HG03457 (cell line): ENCODE measurements at regions not wholly inside any gene's neighbourhood (a gene's known extent, or its start where the extent isn't known, plus 50 kb on each side); places are given as distances from the start of the nearest gene placed in this dataset.

Experiments
- ATAC-seq: cut with Tn5 transposase; IDR thresholded peaks from one replicate; pipeline ENCODE4 v1.9.1; 2021; ENCODE audit warnings: moderate number of reproducible peaks; ENCODE audit not compliant: unreplicated experiment

GRCh38 chr20:50399917-50400704 is 110.1 kb upstream of the PTPN1 start:
- ATAC-seq, result no peak

DNA sequence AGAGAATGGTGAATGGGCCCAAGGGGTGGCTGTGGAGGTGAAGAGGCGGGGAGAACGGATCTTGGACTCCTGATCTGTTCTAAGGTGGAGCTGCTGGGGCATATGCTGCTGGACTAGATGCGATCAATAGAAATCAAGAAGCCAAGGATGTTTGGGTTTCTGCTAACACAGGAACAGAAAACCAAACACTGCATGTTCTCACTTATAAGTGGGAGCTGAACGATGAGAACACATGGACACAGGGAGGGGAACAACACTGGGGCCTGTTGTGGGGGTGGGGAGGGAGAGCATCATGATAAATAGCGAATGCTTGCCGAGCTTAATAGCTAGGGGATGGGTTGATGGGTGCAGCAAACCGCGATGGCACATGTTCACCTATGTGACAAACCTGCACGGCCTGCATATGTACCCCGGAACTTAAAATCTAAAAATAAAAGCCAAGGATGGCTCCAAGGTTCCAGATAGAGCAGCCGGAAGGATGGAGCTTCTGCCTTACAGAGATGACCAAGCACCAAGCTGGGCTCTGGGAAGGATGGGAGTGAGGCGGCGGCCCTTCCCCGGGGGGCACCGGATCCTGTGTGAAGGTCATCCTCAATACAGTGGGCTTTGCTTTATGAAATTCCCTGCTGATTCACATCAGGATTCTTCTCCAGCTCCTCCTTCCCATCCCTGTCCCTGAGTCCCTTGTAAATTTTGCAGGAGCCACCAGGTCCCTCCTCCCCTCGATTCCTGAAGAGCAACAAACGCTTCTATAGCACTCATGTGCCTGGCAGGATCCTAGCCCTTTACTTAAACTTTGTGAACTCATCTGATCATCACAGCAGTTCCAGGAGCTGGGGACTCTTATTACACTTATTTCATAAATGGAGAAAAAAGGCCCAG is 109.2 kb upstream of the PTPN1 start:
- no peak for ATAC-seq

DNA sequence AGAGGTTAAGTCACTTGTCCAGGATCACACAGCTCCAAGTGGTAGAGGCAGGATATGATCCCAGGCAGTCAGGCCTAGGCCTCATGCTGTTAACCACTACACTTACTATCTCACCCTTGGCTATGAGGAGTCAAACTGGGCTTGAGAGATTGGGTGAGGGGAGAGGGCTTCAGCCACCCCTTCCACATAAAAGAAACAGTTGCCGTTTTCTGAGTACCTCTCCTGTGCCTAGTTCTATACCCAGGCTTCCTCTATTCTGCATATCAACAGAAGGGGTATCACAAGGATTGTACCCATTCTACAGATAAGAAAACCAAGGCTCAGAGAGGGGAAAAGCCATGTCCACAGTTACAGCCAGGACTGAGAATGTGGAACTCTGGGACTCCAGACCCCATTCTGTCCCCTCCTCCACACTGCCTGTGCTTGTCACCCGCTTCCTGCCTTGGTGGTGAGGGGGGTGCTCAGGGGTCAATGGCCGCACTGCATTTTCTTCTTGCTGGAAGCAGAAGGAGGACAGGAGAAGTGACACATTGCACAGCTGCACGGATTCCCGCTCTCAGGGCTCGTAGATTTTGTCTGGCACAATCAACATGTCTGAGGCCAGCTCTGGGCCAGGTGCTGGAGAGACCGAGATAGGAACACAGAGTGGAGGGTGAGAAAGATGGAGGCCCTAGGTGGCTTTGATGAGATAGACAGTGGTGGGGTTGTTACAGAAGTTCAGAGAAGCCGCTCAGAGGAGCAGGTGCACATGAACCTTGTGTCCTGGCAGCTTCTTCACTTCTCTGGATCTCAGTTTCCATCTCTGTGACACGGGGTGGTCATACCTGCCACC is 108.4 kb upstream of the PTPN1 start:
- no peak for ATAC-seq

DNA sequence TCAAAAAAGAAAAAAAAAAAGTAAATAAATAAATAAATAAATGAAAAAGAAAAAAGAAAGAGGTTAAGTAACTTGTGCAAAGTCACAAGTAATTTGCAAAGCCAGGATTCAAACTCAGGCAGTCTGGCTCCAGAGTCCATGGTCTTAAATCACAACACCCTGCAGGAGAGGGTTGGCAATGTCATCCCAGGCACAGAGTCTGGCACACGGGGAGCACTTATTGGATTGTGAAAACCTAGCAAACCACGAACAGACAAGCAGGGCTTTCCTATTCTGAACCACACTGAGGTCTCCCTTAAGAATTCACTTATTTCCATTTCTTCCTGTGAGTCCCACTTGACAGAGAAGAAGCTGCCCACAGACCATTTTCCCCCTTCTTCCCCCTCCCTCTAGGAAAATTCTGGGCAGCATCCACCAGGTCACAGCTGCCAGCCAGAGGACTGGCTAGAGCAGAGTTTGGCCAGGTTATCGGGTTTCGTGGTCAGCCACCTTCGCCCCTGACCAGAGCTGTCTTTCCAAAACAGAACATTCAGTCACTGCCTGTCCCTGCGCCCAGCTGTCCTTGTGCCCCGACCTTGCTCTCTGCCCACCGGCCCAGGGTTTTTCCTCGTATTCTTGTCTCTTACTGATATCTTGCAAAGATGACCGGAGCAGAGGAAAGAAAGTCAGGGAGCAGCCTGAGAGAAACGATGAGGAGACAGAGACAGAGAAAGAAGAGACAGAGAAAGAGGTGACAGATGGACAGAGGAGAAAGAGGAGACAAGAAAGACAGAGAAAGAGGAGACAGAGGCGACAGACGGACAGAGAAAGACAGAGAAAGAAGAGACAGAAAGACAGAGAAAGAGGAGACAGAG is 106.4 kb upstream of the PTPN1 start:
- no peak for ATAC-seq

DNA sequence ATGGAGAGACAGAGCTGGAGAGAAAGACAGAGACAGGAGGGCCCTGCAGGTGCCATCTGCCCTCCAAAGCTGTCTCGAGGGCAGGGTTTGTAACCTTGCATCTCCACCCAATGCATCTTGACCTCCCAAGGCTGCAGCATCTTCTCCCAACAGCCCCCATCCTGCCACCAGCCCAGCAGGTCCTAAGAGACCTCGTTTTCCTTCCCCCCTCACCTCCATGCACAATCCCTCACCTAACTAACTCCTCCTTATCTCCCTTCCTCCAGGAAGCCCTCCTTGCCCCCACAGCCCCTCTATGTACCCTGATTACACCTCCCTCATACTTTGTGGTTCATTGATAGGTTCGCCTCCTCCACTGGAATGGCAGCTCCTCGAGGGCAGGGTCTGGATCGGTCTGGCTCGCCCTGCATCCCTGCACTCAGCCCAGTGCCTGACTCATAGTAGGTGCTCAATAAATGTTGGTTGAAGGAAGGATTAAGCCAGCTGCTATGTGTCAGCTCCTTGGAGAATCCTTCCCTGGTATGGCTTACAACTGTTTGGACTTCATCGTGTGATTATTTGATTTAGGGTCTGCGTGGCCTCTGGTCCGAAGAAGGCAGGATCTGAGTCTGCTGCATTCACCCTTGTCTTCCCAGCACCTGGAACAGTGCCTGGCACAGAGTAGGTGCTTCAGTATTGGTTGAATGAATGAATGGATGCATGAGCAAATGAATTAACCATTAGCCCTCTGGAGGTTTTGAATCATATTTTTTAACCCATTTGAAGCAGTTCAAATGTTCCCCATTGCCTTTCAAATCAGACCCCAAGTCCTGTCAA is 105.6 kb upstream of the PTPN1 start:
- no peak for ATAC-seq

GRCh38 chr20:50405235-50405914 is 104.8 kb upstream of the PTPN1 start:
- no peak for ATAC-seq

DNA sequence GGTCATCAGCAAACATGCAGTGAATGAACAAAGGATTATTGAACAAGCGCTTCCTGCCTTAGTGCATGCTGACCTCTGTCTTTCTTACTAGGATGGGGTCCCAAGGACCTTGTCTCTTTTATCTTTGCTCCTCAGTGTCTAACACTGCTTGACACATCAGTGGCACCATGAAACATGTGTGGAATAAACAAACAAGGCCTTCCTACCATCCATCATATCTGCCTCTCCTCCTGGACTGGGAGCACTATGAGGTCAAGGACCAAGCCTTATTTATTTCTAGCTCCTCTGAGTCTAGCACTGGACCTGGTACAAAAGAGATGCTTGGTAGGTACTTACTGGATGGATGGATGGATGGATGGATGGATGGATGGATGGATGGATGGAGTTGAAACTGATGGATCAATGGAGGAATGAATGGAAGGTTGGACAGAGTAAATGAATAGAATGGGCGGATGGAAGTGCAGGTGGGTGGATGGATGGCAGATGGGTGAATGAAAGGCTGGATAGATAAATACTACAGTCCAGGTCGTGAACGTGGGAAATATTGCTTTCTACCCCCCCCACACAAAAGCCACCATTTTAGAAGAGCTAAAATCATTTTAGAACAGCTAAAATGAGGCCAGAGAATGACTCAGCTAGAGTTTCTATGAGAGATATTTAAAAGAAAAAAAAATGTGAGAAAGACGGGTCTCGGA is 104.1 kb upstream of the PTPN1 start:
- no peak for ATAC-seq

GRCh38 chr20:50406610-50407136 is 103.5 kb upstream of the PTPN1 start:
- no peak for ATAC-seq

GRCh38 chr20:50408526-50409364 is 101.4 kb upstream of the PTPN1 start:
- no peak for ATAC-seq

GRCh38 chr20:50409495-50409894 is 100.7 kb upstream of the PTPN1 start:
- ATAC-seq, result no peak

DNA sequence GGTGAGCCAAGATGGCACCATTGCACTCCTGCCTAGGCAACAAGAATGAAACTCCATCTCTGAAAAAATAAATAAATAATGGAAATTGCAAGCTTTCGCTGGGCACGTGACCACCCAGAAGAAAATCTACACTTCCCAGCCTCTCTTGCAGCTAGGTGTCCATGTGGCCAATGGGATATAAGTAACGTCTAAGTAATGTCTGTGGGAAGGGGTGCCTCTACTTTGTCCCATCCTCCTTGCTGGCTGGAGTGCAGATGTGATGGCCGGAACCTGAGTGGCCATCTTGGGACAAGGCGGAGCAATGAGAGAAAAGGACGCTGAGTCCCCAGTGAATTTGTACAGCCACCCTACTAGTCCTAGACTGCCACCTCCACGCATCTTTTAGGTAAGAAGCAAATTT is 99.8 kb upstream of the PTPN1 start:
- no peak for ATAC-seq

- no peak for ATAC-seq
Observed at GRCh38 chr20:50412069-50412468, 98.1 kb upstream of the PTPN1 start.

- ATAC-seq, result no peak
Observed at GRCh38 chr20:50412499-50412898, 97.7 kb upstream of the PTPN1 start.

DNA sequence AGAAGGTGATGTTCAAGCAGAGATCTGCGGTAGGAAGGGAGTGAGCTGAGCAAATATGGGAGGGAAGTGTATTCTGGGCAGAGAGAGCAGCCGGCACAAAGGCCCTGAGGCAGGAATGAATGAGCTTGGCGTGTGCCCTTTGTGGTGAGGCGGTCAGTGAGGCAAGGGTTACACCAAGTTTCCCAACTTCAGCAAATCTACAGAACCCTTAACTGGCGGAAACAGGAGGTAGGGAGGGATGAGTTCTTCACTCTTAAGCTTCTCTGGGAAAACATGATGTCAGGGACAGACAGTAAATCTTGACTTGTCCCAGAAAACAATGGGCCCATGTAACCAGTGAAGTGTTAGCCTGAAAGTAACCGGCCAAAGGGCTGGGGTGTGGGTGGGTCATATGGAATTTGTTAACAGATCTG is 97.1 kb upstream of the PTPN1 start:
- ATAC-seq, result no peak

DNA sequence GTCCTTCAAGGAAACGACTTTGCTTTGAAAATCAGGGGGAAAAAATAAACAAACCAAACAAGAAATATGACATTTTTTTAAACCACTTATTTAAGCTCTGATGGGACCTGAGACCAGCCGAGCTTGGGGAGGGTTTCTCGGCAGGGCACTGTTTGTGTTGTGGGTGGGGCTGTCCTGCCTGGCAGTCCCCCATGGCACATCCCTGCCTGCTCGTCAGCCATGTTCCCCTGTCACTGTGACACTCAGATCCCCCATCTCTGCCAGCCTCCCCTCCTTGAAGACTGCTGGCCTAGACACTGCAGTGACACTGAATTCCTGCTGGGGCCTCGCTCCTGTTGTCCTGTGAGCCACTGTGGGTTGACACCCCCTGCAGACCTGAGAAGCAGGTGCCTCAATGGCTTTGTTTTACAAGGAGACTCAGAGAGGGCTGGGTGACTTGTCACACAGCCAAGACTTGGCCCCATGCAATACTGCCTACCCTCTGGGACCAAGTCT is 95.1 kb upstream of the PTPN1 start:
- no peak for ATAC-seq

GRCh38 chr20:50415516-50416268 is 94.5 kb upstream of the PTPN1 start:
- ATAC-seq, result no peak
